SK-MEL-5 (cell line): ENCODE measurements at regions not wholly inside any gene's neighbourhood (a gene's known extent, or its start where the extent isn't known, plus 50 kb on each side); places are given as distances from the start of the nearest gene placed in this dataset.
"Not testable (repeated sequence)": the region's sequence is repeated elsewhere in the genome, so short reads cannot be mapped to it uniquely, and the experiment has no call there.

Source experiments
- DNase-seq: peaks from one replicate; pipeline ENCODE4 v3.0.0-alpha.2; 2016; ENCODE audit warnings: low read depth, low spot score
- in situ Hi-C: cut with HindIII; loops from 2 replicates; pipeline ENCODE4 v1.10.0; 2016; ENCODE audit warnings: low sequenced_read_pairs, high pct_unique_total_duplicates, low pct_unique_long_range_greater_than_20kb

DNA sequence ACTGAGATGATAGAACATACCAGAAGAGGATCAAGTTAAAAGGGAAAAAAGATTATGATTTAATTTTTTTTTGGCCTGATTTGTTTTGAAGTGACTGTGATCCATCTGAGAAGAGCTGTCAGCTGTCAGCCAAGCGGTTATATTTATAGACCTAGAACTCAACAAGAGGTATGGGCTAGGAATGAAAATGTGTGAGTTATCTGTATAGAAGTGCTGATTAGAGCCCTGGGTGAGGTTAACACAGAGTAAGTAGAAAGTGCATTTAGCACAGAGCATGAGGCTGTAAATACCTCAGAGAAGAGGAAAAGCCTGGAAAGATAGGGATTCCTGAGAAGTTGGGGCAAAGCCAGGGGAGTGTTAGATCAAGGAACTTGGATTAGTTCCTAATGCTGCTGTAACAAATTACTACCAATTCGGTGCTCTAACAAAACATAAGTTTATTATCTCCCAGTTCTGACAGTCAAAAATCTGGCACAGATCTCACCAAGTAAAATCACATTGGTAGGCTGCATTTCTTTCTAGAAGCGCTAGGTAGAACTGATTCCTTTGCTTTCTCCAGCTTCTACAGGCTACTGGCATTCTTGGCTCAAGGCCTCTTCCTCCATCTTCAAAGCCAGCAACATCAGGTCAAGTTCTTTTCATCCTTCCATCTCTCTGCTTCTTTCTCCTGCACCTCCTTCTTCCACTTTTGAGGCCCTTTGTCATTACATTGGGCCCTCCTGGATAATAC is 197.4 kb upstream of the SPHKAP start:
- in situ Hi-C loops, result no loop called here

DNA sequence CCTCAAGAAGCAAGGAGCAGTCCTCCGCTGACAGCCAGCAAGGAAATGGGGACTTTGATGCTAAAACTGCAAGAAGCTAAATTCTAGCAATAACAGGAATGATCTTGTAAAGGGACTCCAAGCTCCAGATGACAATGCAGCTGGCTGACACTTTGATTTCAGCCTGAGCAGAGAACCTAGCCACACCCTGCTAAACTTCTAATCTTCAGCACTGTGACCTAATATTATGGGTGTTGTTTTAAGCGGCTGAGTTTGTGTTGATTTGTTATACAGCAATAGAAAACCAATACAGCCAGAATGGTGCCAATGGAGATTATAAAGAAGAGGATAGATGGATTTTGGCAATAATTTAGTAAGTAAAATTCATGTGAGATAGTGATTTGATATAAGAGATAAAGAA is 196.7 kb upstream of the SPHKAP start:
- in situ Hi-C loops, result no loop called here
- no peak for DNase-seq

More for the DNA sequence above, 197.4 kb upstream of the SPHKAP start:
- DNase-seq, result no peak

- in situ Hi-C loops, result no loop called here
- no peak for DNase-seq
Measured at GRCh38 chr2:228377533-228377932, 196.0 kb upstream of the SPHKAP start.

DNA sequence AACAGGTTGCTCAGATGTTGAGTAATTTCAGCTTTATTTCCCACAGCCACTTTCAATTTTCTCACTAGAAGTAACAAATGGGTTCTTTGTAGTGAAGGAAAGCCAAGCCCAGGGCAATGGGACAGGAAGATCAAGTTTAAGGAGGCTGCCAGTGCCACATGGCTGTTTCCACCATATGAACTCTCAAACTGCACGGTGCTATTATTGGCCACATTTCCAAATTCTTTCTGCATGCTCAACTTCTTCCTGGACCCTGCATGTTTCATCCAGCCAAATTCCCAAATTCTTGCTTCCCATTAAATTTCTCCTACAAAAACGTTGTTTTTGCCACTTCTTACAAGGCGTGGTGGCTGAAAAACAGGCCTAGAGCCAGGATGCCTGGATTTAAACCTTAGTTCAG is 193.3 kb upstream of the SPHKAP start:
- DNase-seq, result no peak
- in situ Hi-C loops, result no loop called here

- DNase-seq, result no peak
- in situ Hi-C loops, result no loop called here
Measured at GRCh38 chr2:228373191-228373590, 191.7 kb upstream of the SPHKAP start.

- in situ Hi-C loops, result no loop called here
- DNase-seq, result no peak
Measured at GRCh38 chr2:228372212-228372611, 190.7 kb upstream of the SPHKAP start.

GRCh38 chr2:228369400-228370031 is 188.0 kb upstream of the SPHKAP start:
- in situ Hi-C loops, result no loop called here
- no peak for DNase-seq

- in situ Hi-C loops, result no loop called here
- no peak for DNase-seq
Measured at GRCh38 chr2:228367356-228367755, 185.9 kb upstream of the SPHKAP start.

DNA sequence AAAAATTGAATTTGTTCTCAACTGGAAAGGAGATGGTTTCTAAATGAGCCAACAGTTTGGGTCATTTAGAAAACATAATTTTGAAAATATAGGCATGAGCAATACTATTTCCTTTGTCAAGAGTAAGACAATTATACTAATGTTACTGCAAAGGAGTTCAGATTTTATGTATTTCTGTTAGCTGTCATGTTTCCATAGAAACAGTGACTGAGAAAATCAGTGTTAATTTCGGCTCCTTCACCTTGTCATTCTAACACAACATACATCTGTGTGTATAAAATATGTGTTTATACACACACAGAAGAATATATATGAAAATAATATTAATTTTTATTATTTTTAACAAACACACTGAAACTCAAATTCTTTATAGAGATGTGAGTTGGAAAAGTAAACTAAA is 178.0 kb upstream of the SPHKAP start:
- no peak for DNase-seq
- in situ Hi-C loops, result no loop called here

DNA sequence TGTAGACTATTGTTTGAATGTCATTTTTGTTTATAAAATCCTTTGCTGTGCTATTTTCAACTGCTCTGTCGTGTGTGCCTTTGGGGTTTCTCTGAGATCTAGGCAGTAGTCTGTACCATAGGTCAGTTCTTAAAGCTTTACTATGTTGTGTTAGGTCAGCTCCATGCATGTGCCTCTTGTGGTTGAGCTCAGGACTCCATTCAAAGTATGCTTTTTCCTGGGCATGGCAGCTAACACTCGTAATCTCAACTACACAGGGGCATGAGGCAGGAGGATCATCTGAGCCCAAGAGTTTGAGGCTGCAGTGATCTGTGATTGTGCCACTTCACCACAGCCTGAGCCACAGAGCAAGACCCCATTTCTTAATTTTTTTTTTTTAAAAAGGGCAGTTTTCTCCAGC is 174.4 kb upstream of the SPHKAP start:
- in situ Hi-C loops, result no loop called here
- no peak for DNase-seq

- in situ Hi-C loops, DNase-seq: not testable (repeated sequence)
Measured at GRCh38 chr2:228352980-228353379, 171.5 kb upstream of the SPHKAP start.

- DNase-seq, result no peak
- in situ Hi-C loops, result no loop called here
Measured at GRCh38 chr2:228352048-228352447, 170.6 kb upstream of the SPHKAP start.

- DNase-seq, result no peak
- in situ Hi-C loops, result no loop called here
Measured at GRCh38 chr2:228348516-228349064, 167.1 kb upstream of the SPHKAP start.

DNA sequence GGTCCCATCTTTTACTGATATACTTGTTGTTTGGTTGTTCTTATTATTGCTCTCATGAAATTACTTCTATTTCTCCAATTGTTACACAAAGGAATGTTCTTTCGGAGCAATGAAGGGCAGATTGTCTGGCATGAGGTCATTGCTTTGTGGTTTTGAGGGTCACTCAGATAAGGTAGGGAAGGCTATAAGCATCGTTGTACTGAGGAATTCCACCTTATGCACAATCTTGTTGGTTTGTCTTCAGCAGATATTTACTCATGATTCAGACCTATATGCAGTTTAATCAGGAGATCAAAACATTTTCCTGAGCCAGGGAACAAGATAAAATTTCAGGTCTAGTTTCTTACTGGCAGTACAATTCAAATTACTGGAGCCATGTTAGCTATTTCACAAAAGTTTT is 163.0 kb upstream of the SPHKAP start:
- in situ Hi-C loops, result no loop called here
- no peak for DNase-seq

- in situ Hi-C loops, result no loop called here
- DNase-seq, result no peak
Measured at GRCh38 chr2:228339525-228339924, 158.0 kb upstream of the SPHKAP start.

DNA sequence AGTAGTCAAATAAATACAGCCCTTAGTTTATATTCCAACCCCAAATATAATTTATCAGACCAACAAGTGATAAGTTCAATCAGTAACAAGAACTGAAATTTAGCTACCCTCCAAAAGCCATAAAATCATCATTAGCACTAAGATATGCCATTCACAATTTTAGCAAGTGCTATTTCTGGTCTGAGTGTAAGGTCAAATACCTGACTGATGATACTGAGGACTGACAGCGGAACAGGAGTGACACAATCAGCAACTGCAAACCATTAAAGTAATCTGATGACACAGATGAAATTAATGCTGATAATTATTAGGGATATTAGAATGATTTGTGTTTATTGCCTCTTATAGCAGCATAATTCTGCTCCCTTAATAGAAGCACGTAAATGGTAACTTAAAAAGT is 152.7 kb upstream of the SPHKAP start:
- in situ Hi-C loops, result no loop called here

GRCh38 chr2:228329282-228329681 is 147.8 kb upstream of the SPHKAP start:
- in situ Hi-C loops, result no loop called here
- DNase-seq, result no peak

More for the DNA sequence above, 152.7 kb upstream of the SPHKAP start:
- no peak for DNase-seq

GRCh38 chr2:228321015-228321414 is 139.5 kb upstream of the SPHKAP start:
- no peak for DNase-seq
- in situ Hi-C loops, result no loop called here

DNA sequence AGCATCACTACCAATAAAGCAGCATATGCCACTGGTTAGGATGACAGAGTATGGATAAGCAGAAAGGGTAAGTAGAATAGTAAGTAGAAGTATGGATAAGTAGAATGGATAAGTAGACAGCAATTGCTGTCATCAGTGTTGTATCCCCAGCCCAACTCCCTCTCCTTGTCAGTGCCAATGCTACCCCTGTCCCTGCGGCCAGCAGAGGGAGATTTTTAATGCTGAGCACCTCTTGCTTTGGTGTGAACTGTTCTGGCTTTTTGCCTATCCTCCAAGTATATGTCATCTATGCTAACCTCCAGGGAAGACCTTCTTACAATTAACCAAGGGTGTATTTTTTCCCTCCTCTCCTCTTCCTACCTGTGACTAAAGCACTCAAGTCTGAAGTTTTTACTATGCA is 136.7 kb upstream of the SPHKAP start:
- DNase-seq, result peak; percentile 63
- in situ Hi-C loops, result no loop called here
